Hypothalamus (tissue), 51 donors: ENCODE measurements at regions not wholly inside any gene's neighbourhood (a gene's known extent, or its start where the extent isn't known, plus 50 kb on each side); places are given as distances from the start of the nearest gene placed in this dataset.

Source experiments
- DNase-seq, 51 donors: peaks; one replicate each; lab custom pipeline; 2025; lab: John Stamatoyannopoulos, UW

- peak in 1 of 51 donors; percentile 44 for DNase-seq
These were observed 327.9 kb downstream of the LPIN1 start for GRCh38 chr2:12074126-12074844.

- no peak for DNase-seq
These were observed 328.4 kb downstream of the LPIN1 start for GRCh38 chr2:12074845-12075217.

GRCh38 chr2:12075603-12076002, 329.2 kb downstream of the LPIN1 start:
- no peak for DNase-seq

- no peak for DNase-seq
These were observed 330.4 kb downstream of the LPIN1 start for GRCh38 chr2:12076810-12077209.

- no peak for DNase-seq
These were observed 333.9 kb downstream of the LPIN1 start for GRCh38 chr2:12080360-12080759.

GRCh38 chr2:12081481-12082210, 335.2 kb downstream of the LPIN1 start:
- no peak for DNase-seq

GRCh38 chr2:12083081-12083581, 336.7 kb downstream of the LPIN1 start:
- DNase-seq = peak in 2 of 51 donors; percentile 28 to 51

GRCh38 chr2:12083713-12084419, 337.4 kb downstream of the LPIN1 start:
- no peak for DNase-seq

- DNase-seq = no peak
These were observed 340.7 kb downstream of the LPIN1 start for GRCh38 chr2:12087175-12087574.

GRCh38 chr2:12087671-12088380, 341.4 kb downstream of the LPIN1 start:
- no peak for DNase-seq

GRCh38 chr2:12089001-12089400, 342.6 kb downstream of the LPIN1 start:
- DNase-seq = no peak

- DNase-seq = no peak
These were observed 343.1 kb downstream of the LPIN1 start for GRCh38 chr2:12089496-12089895.

- no peak for DNase-seq
These were observed 343.6 kb downstream of the LPIN1 start for GRCh38 chr2:12090072-12090471.

- no peak for DNase-seq
These were observed 344.2 kb downstream of the LPIN1 start for GRCh38 chr2:12090590-12090989.

- DNase-seq = no peak
These were observed 344.9 kb downstream of the LPIN1 start for GRCh38 chr2:12091201-12091806.

- DNase-seq = no peak
These were observed 347.7 kb downstream of the LPIN1 start for GRCh38 chr2:12094134-12094533.

- no peak for DNase-seq
These were observed 349.8 kb downstream of the LPIN1 start for GRCh38 chr2:12096051-12096787.

- DNase-seq = no peak
These were observed 350.5 kb downstream of the LPIN1 start for GRCh38 chr2:12096788-12097449.

GRCh38 chr2:12097859-12098258, 351.4 kb downstream of the LPIN1 start:
- no peak for DNase-seq
